Panc1 (cell line): ENCODE measurements at regions not wholly inside any gene's neighbourhood (a gene's known extent, or its start where the extent isn't known, plus 50 kb on each side); places are given as distances from the start of the nearest gene placed in this dataset.

Source experiments
- POLR2AphosphoS5 ChIP-seq: IDR thresholded peaks from 2 replicates; pipeline ENCODE4 v1.6.1; 2012; ENCODE audit warnings: mild to moderate bottlenecking, low read depth, low read length, moderate library complexity
- TF ChIP-seq, protein P1 (sequence below): fragments of 450-650 bp; IDR thresholded peaks from 2 replicates; pipeline ENCODE4 v1.5.1; 2017; ENCODE audit warnings: mild to moderate bottlenecking

DNA sequence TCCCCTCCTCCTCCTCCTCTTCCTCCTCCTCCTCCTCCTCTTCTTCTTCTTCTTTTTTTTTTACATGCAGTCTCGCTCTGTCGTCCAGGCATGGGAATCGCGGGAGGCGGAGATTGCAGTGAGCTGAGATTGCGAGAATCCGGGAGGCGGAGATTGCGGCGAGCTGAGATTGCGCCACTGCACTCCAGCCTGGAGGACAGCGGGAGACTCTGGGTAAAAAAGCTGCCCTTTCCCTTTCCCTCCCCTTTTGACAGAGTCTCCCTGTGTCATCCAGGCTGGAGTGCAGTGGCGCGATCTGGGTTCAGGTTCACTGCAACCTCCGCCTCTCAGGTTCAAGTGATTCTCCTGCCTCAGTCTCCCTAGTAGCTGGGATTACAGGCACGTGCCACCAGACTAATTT lies 168.1 kb upstream of the MALRD1 start:
- TF ChIP-seq, protein P1, sequence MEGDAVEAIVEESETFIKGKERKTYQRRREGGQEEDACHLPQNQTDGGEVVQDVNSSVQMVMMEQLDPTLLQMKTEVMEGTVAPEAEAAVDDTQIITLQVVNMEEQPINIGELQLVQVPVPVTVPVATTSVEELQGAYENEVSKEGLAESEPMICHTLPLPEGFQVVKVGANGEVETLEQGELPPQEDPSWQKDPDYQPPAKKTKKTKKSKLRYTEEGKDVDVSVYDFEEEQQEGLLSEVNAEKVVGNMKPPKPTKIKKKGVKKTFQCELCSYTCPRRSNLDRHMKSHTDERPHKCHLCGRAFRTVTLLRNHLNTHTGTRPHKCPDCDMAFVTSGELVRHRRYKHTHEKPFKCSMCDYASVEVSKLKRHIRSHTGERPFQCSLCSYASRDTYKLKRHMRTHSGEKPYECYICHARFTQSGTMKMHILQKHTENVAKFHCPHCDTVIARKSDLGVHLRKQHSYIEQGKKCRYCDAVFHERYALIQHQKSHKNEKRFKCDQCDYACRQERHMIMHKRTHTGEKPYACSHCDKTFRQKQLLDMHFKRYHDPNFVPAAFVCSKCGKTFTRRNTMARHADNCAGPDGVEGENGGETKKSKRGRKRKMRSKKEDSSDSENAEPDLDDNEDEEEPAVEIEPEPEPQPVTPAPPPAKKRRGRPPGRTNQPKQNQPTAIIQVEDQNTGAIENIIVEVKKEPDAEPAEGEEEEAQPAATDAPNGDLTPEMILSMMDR: no peak
- no peak for TF ChIP-seq POLR2AphosphoS5
